DMS53 treated with DMSO at 0.1 percent for 48 hours (cell line): ENCODE measurements at regions not wholly inside any gene's neighbourhood (a gene's known extent, or its start where the extent isn't known, plus 50 kb on each side); places are given as distances from the start of the nearest gene placed in this dataset.

Experiments used
- DNase-seq: peaks from one replicate; lab custom pipeline; 2025; ENCODE audit not compliant: unreplicated experiment; lab: John Stamatoyannopoulos, UW

- DNase-seq: no peak
These were observed 303.9 kb upstream of the SLCO3A1 start for GRCh38 chr15:91549581-91549980.

- no peak for DNase-seq
These were observed 301.0 kb upstream of the SLCO3A1 start for GRCh38 chr15:91552555-91552954.

GRCh38 chr15:91553196-91553854, 300.2 kb upstream of the SLCO3A1 start:
- peak; percentile 62 for DNase-seq

- no peak for DNase-seq
These were observed 298.2 kb upstream of the SLCO3A1 start for GRCh38 chr15:91555312-91555711.

GRCh38 chr15:91556926-91557325, 296.6 kb upstream of the SLCO3A1 start:
- no peak for DNase-seq

- DNase-seq: no peak
These were observed 294.4 kb upstream of the SLCO3A1 start for GRCh38 chr15:91559066-91559465.

- no peak for DNase-seq
These were observed 292.0 kb upstream of the SLCO3A1 start for GRCh38 chr15:91561371-91562100.

- DNase-seq: no peak
These were observed 290.8 kb upstream of the SLCO3A1 start for GRCh38 chr15:91562698-91563097.

GRCh38 chr15:91564631-91565030, 288.9 kb upstream of the SLCO3A1 start:
- no peak for DNase-seq

GRCh38 chr15:91566141-91566540, 287.4 kb upstream of the SLCO3A1 start:
- no peak for DNase-seq

- no peak for DNase-seq
These were observed 285.5 kb upstream of the SLCO3A1 start for GRCh38 chr15:91568036-91568435.

- peak; percentile 77 for DNase-seq
These were observed 281.4 kb upstream of the SLCO3A1 start for GRCh38 chr15:91572110-91572509.

- no peak for DNase-seq
These were observed 277.4 kb upstream of the SLCO3A1 start for GRCh38 chr15:91576096-91576495.

- no peak for DNase-seq
These were observed 275.0 kb upstream of the SLCO3A1 start for GRCh38 chr15:91578511-91578910.

GRCh38 chr15:91584895-91585294, 268.6 kb upstream of the SLCO3A1 start:
- DNase-seq: no peak

GRCh38 chr15:91586560-91586959, 266.9 kb upstream of the SLCO3A1 start:
- DNase-seq: no peak

- DNase-seq: no peak
These were observed 264.1 kb upstream of the SLCO3A1 start for GRCh38 chr15:91589360-91589759.

GRCh38 chr15:91592567-91592966, 260.9 kb upstream of the SLCO3A1 start:
- no peak for DNase-seq

GRCh38 chr15:91593067-91593466, 260.4 kb upstream of the SLCO3A1 start:
- no peak for DNase-seq

- DNase-seq: no peak
These were observed 259.9 kb upstream of the SLCO3A1 start for GRCh38 chr15:91593653-91594052.

GRCh38 chr15:91599261-91599660, 254.2 kb upstream of the SLCO3A1 start:
- no peak for DNase-seq

GRCh38 chr15:91603384-91604080, 250.0 kb upstream of the SLCO3A1 start:
- peak; percentile 84 for DNase-seq
